ENCODE measurements at regions not wholly inside any gene's neighbourhood (a gene's known extent, or its start where the extent isn't known, plus 50 kb on each side); places are given as distances from the start of the nearest gene placed in this dataset.

DNA sequence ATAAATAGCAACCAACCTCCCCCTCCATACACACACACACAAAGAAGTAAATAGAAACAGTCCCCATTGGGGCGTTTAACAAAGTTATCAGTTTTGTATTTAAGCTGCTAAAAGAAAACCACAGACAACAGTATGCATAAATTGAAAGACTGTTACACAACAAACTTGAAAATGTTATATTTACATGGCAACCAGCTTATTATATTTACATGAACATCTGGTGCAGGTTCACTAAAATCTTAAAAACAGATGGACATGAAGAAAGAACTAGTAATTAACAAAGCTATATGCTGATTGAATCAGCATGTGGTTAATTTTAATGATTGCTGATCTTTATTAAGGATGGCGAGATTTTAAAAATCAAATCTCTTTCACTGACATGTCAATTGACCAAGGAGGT, 384.7 kb downstream of the LRRIQ3 start:
- TF ChIP-seq, protein P1, sequence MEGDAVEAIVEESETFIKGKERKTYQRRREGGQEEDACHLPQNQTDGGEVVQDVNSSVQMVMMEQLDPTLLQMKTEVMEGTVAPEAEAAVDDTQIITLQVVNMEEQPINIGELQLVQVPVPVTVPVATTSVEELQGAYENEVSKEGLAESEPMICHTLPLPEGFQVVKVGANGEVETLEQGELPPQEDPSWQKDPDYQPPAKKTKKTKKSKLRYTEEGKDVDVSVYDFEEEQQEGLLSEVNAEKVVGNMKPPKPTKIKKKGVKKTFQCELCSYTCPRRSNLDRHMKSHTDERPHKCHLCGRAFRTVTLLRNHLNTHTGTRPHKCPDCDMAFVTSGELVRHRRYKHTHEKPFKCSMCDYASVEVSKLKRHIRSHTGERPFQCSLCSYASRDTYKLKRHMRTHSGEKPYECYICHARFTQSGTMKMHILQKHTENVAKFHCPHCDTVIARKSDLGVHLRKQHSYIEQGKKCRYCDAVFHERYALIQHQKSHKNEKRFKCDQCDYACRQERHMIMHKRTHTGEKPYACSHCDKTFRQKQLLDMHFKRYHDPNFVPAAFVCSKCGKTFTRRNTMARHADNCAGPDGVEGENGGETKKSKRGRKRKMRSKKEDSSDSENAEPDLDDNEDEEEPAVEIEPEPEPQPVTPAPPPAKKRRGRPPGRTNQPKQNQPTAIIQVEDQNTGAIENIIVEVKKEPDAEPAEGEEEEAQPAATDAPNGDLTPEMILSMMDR (IDR thresholded peaks at IDR 0.05), result no peak
- no peak for TF ChIP-seq EZH2 (IDR thresholded peaks at IDR 0.05; ENCODE audit: borderline replicate concordance, insufficient read depth, low read depth, low read length, poor library complexity, severe bottlenecking)
- ATAC-seq (ENCODE audit: low read depth) (no peak), DNase-seq (no peak)
- Histone ChIP-seq H3K27me3 (replicated peaks in 1 of 4; ENCODE audit: control extremely low read depth in 1 of 4, control insufficient read depth in 3 of 4, insufficient read depth in 4 of 4, low read length in 3 of 4) (no peaks in the 10 kb centered on the region), H3K9me3 (ENCODE audit: control extremely low read depth in 1 of 3, control insufficient read depth in 2 of 3, insufficient read depth in 1 of 3, low read length in 2 of 3) (no peaks in the 10 kb centered on the region), H3K36me3 (replicated peaks in 1 of 2; ENCODE audit: control extremely low read depth in 1 of 2, control insufficient read depth in 1 of 2, extremely low read depth in 1 of 2, insufficient read depth in 2 of 2, low read length in 1 of 2) (no peaks in the 10 kb centered on the region), H2AFZ (ENCODE audit: insufficient read depth, low read depth, low read length, poor library complexity, severe bottlenecking) (no peak overlapping the region), H3K4me1 (ENCODE audit: control insufficient read depth in 2 of 2, insufficient read depth in 2 of 2, low read length in 2 of 2) (no peaks in the 10 kb centered on the region), H3K9ac (ENCODE audit: low read length) (no peak overlapping the region), H3K27ac (ENCODE audit: low read length in 2 of 2) (no peak overlapping the region), H3K4me2 (replicated peaks; ENCODE audit: low read depth, low read length, poor library complexity, severe bottlenecking) (no peak overlapping the region), H4K20me1 (ENCODE audit: control insufficient read depth, insufficient read depth, low read length, poor library complexity, severe bottlenecking) (no peaks in the 10 kb centered on the region), H3K4me3 (ENCODE audit: control extremely low read depth in 1 of 5, extremely low read depth in 1 of 5, insufficient read depth in 1 of 5, low read depth in 2 of 5, low read length in 4 of 5) (no peak overlapping the region), H3K79me2 (ENCODE audit: control insufficient read depth, insufficient read depth, low read length) (no peaks in the 10 kb centered on the region)
- ChIA-PET POLR2A (no interaction called here), CTCF (no interaction called here)
- no peaks in the 10 kb centered on the region for H3K27me3 Mint-ChIP-seq
- H3K27ac Mint-ChIP-seq, result no peak overlapping the region
- no peaks in the 10 kb centered on the region for H3K4me1 Mint-ChIP-seq
- WGBS (ENCODE audit: insufficient coverage), result no CpG with 5 or more reads among the region's 2 CpGs
- peaks cover 6% of the 10 kb centered on the region for H3K9me3 Mint-ChIP-seq (ENCODE audit: insufficient read depth)
- intact Hi-C loops (cut with micrococcal nuclease), result no loop called here
- H3K4me3 Mint-ChIP-seq, result no peak overlapping the region

DNA sequence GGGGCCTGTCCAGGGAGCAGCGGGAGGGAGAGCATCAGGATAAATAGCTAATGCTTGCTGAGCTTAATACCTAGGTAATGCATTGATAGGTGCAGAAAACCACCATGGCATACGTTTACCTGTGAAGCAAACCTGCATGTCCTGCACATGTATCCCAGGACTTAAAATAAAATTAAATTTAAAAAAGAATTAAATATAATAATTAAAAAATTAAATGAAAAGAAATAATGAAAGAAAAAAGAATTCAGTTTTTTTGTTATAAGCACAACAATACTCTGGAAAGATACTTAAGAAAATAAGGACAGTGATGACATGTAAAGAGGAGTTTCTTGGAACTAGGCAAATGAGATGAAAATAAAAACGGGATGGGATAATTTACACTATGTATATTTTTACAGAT, 386.2 kb downstream of the LRRIQ3 start:
- no peak overlapping the region for H3K27ac Mint-ChIP-seq
- Histone ChIP-seq H3K9me3 (ENCODE audit: control extremely low read depth in 1 of 3, control insufficient read depth in 2 of 3, insufficient read depth in 1 of 3, low read length in 2 of 3) (no peaks in the 10 kb centered on the region), H3K79me2 (ENCODE audit: control insufficient read depth, insufficient read depth, low read length) (no peaks in the 10 kb centered on the region), H4K20me1 (ENCODE audit: control insufficient read depth, insufficient read depth, low read length, poor library complexity, severe bottlenecking) (no peaks in the 10 kb centered on the region), H3K4me1 (ENCODE audit: control insufficient read depth in 2 of 2, insufficient read depth in 2 of 2, low read length in 2 of 2) (no peaks in the 10 kb centered on the region), H3K9ac (ENCODE audit: low read length) (no peak overlapping the region), H2AFZ (ENCODE audit: insufficient read depth, low read depth, low read length, poor library complexity, severe bottlenecking) (no peak overlapping the region), H3K27me3 (replicated peaks in 1 of 4; ENCODE audit: control extremely low read depth in 1 of 4, control insufficient read depth in 3 of 4, insufficient read depth in 4 of 4, low read length in 3 of 4) (no peaks in the 10 kb centered on the region), H3K27ac (ENCODE audit: low read length in 2 of 2) (no peak overlapping the region), H3K36me3 (replicated peaks in 1 of 2; ENCODE audit: control extremely low read depth in 1 of 2, control insufficient read depth in 1 of 2, extremely low read depth in 1 of 2, insufficient read depth in 2 of 2, low read length in 1 of 2) (no peaks in the 10 kb centered on the region), H3K4me3 (ENCODE audit: control extremely low read depth in 1 of 5, extremely low read depth in 1 of 5, insufficient read depth in 1 of 5, low read depth in 2 of 5, low read length in 4 of 5) (no peak overlapping the region), H3K4me2 (replicated peaks; ENCODE audit: low read depth, low read length, poor library complexity, severe bottlenecking) (no peak overlapping the region)
- POLR2A ChIA-PET, result no interaction called here
- 89% methylated on average over 1 of the region's 3 CpGs for WGBS (ENCODE audit: insufficient coverage)
- H3K4me3 Mint-ChIP-seq, result no peak overlapping the region
- CTCF ChIA-PET, result no interaction called here
- ATAC-seq (ENCODE audit: low read depth) (no peak), DNase-seq (no peak)
- H3K9me3 Mint-ChIP-seq (ENCODE audit: insufficient read depth), result peaks cover 6% of the 10 kb centered on the region
- no peaks in the 10 kb centered on the region for H3K4me1 Mint-ChIP-seq
- intact Hi-C loops (cut with micrococcal nuclease), result no loop called here
- TF ChIP-seq, protein P1 (IDR thresholded peaks at IDR 0.05), result no peak
- no peak for TF ChIP-seq EZH2 (IDR thresholded peaks at IDR 0.05; ENCODE audit: borderline replicate concordance, insufficient read depth, low read depth, low read length, poor library complexity, severe bottlenecking)
- no peaks in the 10 kb centered on the region for H3K27me3 Mint-ChIP-seq

Measured in B cell (primary cell).